ENCODE measurements at regions not wholly inside any gene's neighbourhood (a gene's known extent, or its start where the extent isn't known, plus 50 kb on each side); places are given as distances from the start of the nearest gene placed in this dataset.

DNA sequence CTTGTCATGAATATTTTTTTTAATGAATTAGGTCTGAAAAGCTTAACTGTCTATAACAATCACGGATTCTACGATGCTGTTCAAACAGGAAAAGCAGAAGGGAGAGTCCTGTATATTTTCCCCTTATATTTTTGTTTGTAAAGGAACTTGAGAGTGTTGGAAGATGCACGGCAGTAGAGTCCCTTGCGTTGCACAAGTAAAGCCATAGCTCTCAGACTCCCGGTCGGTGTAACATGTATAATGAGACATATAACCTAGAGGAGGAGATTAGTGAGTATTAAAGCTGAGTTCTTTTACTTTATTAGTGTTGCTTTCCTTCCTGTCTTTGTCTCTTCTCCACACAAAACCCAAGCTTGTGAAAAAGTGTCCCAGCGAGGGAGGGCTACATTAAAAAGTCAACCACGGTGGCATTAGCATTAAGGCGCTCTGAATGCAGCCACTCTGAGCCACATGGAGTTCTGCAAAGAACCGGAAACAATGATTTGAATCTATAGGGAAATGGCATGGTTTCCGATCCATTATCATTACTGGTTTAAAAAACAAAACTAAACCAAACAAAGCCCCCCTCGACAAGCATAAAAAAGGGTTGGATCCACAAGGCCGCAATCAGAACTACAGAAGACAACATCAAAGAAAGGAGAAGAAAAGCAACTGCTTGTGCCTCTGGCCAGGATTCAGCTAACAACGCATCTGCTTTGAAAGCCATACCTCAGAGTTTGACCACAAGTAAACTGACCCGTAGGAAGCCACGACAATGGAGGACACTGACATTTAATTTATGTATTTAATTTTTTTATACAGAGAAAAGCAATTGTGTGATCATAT, 356.8 kb downstream of the LMO4 start:
- DNase-seq: no peak

DNA sequence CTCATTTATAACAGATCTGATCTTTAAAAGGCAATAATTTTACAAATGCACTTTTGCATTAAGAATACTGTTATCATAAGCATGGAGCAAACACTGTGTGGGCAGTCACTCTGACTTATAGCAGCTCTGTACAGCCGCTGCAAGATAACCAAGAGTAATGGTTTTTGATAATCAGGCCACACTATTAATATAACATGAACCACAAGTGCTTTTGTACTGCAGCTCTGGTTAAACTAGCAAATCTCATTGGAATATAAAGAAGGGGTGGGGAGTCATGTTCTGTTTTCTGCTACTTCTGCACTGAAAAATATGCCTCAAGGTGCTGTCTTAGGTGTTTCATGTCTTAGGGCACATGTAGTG, 357.4 kb downstream of the LMO4 start:
- no peak for DNase-seq

DNA sequence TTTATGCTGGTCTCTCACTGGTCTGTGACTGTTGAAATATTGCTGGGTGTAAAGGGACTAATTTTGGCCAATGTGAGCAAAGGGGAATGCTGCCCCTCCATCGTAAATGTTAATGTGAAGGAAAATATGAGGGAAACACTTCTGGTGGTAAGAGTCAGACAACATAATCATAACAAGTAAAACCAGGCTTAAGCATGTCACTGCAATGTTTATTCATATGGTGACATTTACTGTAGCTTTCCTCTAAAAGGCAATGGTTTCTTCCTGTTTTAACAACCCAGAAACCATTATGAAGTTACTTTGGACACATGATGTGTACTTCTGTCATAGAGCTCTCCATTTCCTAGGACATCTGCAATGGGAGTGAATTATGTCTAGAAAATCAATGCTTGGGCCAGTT, 358.0 kb downstream of the LMO4 start:
- DNase-seq: no peak

DNA sequence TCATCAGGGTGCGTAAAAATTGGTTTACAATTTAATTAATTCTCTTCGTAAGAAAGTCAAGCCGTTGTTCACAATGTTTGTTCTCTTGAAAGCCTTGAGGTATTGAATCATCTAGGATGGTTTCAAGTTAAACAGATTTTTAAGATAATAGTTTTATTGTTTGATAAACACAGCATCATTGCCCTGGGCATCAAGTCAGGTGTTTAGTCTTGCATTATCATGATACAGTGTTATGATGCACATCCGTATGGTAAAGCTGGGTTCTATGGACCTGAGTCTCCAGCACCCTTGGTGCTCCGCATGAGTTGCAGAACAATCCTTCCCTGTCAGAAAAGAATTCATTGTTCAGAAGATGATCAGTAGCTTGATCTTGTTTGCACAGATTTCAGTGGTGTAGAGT, 359.5 kb downstream of the LMO4 start:
- no peak for DNase-seq

DNA sequence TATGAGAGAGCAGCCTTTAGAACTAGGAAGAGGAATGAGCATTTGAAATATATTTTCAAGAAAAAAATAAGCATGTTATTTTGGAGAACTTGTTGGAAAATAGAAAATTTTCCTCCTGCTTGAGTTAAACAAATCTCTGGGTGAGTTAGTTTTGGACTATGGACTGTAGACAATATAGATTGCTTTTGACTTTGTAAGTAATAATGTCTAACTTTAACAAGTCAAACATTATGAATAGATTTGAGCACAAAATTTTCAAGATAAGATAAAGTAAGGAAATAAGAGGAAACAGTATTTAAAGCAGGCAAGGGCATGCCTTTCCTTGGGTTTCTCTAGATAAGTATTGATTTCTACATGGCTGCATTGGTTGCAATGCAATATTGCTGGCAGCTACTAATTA, 360.8 kb downstream of the LMO4 start:
- DNase-seq: no peak

DNA sequence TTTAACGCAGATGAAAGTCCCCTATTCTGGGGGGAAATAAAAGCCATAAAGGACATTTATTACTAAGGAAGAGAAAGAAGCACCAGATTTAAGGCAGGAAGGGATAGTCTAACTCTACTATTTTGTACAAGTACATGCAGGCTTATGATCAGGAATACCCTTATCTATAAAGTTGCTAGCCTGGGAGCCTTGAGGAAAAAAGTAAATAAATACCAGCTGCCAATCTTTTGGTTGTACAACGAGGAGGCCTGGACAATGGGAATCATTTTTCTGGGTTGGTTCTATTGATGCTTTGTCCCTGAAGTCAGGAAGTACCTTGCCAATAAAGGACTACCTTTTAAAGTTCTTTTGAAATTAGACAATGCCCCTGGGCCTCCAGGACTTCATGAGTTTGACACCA, 367.8 kb downstream of the LMO4 start:
- DNase-seq: no peak

DNA sequence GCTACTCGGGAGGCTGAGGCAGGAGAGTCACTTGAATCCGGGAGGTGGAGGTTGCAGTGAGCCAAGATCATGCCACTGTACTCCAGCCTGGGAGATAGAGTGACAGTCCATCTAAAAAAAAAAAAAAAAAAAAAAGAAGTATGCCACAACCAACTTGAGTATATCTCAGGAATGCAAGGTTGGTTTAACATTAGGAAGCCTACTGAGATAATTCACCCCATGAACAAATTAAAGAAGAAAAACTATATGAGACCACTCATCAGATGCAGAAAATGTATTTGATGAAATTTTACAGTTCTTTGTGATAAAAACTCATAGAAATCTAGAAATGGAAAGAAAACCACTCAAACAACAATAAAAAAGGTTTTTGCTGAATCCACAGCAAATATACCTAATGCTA, 373.8 kb downstream of the LMO4 start:
- no peak for DNase-seq

DNA sequence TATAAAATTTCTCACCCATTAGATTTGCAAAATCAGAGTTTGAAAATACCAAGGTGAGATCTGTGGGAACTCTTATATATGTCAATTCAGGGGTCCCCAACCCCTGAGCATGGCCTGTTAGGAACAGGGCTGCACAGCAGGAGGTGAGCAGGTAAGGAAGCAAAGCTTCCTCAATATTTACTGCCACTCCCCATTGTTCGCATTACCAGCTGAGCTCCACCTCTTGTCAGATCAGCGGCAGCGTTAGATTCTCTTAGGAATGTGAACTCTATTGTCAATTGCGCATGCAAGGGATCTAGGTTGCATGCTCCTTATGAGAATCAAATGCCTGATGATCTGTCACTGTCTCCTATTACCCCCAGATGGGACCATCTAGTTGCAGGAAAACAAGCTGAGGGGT, 376.6 kb downstream of the LMO4 start:
- DNase-seq: no peak

DNA sequence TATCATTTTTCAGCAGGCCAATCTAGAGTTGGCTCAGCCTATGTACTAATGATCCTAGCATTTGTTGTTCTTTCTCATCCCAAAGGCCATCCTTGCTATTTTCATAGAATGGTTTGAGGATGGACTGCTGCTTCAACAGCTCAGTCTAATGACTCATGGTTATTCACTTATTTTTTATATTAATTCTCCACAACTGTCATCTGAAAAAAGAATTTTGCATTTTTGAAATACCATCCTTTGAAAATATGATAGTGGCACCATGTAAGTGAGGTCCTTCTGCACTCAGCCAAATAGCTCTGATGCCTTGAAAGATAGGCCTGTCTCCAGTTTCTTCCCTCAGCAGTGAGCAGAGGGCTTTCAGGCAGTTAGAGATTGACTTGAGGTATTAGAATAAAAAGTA, 377.5 kb downstream of the LMO4 start:
- DNase-seq: no peak

DNA sequence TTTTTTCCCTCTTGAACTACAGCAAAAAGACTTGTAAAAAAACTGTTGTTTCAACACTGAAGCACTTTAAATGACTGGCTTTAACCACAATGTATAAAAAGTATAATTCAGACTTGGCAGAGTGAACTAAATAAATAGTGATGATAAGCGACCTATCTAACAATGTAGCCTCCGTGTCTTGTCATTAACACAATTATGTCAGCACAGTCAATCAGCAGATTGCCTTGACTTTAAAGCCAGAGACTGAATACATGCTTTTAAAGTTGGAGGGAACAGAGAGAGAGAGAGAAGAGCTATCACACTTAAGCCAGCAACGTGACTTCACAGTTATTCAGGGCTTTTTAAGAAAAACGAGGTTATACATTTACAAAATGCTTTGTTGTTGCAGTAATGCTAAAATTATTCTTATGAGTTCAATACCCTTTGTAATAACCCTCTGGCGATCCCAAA, 378.1 kb downstream of the LMO4 start:
- no peak for DNase-seq

DNA sequence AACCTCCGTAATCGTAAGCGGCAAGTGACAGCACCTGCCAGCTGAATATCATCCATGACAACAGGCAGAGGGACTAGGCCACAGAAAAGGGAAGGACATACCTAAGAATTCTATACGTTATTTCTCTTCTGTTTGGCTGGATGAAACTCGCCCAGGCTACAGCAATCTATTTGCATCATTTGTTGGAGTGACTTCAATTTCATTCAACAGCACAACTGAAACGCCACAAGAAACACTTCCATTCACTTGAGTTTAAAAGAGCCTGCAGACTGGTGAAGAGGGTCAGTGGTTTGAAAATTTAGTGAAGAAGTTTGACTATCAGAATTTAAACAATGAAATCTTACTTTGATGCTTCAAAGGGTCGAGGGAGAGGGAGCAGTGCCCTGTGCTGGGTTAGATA, 378.7 kb downstream of the LMO4 start:
- no peak for DNase-seq

DNA sequence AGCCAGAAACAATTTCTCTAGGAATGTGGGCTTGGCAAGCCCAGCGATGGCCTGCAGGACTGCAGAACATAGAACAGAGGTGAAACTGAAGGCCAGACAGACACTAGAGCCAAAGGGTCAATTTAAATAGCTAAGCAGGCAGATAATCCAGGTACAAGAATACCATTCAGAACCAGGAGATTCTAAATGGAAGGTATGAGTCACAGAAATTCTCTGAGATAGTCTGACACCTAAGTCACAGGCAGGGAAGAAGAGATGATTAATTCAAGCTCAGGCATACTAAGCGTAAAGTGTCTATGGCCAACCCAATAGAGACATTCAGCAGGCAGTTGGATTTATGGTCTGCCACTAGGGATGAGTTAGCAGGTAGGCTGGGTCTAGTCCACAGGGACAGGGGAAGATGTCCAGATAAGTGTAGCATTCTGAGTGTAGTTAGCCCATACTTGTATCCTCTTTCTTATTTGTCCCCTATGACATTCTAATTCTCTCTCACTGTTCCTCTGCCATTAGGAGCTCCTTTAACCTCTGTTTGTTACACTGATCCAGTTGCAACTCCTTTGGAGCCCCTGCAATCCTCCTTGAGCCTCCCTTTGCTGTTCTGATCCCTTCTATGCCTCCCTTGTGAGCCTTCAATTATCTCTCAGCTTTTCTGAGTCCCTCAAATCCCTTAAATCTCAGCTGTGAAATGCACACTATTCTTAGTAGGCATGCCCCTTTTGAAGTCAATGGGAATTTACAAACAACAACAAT, 383.8 kb downstream of the LMO4 start:
- DNase-seq: no peak

DNA sequence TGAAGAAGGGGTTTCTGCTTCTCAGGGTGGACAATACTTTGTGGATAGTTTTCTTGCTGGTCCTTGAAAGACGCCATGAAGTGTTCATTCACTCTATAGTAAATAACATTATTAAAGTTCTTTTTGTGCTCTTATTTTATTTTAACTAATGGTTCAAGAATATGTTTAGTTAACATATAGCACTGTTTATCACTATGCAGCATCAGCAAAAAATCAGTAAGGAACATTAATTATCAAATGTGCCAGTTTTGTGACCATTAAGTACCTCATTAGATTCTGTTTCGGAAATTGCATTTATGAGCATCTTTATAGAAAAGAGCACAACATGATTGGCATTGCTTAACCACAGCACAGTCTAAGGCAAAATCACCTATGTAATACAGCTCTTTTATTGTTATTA, 385.6 kb downstream of the LMO4 start:
- DNase-seq: no peak

DNA sequence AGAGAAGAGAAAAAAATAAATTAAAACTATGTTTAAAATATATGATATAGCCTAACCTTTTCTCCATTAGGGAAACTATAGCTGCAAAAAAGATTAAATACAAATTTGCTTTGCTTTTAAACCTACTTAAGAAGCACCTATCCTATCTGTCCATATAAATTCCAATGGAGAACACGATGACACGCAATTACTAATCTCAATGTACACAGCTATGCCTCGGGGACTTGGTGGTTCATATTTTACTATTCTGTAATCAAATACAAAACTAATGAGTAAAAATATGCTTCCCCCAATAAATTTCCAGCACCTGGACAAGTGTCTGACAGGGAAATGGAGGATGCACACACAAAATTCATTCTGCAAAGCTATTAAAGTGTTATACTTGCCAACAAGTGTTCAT, 386.4 kb downstream of the LMO4 start:
- DNase-seq: no peak

DNA sequence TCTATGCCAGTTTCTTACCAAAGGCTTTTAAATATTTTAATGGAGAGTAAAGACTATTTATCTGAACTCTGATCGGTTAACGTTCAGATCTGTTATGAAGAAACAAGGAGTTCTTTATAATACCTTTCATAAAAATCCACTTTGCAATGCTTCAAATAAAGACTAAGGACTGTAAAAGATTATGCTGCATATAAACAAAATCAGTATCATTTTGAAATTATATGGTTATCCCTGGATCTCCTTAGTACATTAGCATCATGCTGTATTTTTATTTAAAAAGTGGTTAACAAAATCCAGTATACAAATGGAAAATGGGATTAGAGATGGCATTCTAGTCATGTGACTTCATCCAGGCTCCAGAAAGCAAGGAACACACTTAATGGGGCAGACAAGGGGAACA, 386.8 kb downstream of the LMO4 start:
- DNase-seq: no peak

DNA sequence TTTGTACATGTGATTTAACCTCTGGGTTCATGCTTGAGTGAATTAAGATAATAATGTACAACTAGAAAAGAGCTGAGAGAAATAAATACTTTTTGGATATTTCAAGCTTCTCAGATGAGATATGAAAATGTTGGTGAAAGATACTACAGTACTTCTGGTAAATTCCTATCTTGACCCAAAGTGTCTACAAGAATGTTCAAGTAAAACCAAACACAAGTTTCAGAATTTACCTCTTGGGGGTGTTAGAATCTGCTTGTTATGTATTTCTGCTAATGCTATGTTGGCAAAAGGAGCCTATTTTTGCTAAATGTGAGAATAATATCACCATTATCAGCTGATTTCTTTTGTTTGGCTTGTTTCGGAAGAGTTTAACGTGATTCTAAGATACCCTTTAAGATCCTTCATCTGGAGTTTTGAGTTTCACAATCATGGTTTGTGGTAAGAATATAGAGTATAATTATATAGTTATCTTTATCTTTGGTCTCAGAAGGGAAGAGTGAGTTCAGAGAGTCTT, 388.5 kb downstream of the LMO4 start:
- no peak for DNase-seq

DNA sequence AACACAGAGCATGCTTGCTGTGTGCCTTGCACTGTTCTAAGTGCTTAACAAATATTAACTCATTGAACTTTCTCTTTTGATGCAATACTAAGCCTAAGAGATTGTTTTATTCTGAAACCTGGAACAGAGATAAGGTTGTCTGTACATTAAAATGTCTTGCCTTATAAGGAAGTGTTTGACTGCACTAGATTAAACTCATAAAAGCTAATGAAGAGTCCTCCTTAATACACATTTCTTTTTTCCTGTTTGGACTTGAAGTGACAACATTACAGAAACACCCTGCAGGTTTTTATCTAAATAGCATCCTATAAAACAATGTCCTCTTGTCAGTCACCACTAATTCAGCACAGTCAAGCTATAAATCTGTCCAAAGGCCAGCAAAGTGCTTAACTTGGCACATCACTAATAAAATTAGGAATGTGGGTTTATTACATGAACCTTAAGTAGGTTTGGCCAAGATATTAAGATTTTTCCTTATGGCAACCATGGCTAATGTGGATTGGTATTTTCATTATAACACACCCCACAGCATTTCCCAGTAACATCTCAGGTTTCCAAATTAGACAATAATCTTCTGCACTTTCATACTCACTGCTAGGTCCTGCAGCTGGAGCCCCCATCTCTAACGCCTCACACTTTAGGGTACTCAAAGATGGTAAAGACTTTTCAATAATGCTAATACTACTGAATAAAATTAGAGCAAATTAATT, 389.7 kb downstream of the LMO4 start:
- DNase-seq: no peak

DNA sequence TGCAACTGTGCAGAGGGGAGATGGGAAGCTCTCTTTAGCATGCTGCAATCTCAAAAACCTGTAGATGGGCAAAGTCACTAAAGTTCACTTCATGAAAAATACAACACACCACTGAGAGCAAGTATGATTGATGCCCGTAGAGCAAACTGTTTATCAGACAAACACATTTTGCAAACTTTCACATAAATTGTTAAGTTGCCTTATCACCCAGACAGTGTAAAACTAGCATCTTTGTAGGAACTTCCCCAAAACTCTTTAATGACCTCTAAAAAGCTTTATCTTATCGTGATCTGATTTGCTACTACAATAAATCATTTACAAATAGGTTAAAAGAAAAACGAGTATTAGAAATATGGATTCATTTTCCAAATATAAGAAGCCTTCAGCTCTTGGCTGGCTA, 391.0 kb downstream of the LMO4 start:
- DNase-seq: no peak

DNA sequence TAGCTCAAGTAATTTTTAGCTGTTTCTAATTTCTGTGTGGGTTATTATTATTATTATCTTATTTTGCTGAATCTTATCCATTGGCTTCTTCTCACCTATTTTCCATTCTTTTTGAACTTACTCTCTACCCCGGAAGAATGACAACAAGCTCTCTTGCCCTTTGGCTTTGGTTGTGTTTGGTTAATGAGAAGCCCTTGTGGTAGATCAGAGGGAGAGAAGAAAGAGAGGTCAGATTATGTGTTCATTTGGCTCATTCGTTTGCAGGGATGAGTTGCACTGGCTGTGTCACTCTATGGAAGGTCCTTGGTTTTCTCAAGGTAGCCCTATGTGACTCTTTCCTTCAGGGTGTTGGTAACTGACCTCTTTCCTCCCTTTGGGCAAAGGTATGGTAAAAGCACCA, 391.9 kb downstream of the LMO4 start:
- DNase-seq: no peak

DNA sequence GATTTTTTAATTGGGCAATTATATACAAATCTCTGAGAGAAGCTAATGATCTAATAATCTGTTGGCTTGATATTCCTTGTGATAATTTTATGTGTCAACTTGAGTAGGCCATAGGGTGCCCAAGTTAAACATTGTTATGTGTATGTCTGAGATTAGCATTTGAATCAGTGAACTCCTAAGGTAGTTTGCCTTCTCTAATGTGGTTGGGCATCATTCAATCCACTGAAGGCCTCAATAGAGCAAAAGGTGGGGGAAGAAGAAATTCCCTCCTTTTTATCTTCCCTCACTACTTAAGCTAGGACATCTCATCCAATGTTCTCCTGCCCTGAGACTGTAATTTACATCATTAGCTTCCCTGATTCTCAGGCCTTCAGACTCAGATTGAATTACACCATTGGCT, 394.5 kb downstream of the LMO4 start:
- no peak for DNase-seq

DNA sequence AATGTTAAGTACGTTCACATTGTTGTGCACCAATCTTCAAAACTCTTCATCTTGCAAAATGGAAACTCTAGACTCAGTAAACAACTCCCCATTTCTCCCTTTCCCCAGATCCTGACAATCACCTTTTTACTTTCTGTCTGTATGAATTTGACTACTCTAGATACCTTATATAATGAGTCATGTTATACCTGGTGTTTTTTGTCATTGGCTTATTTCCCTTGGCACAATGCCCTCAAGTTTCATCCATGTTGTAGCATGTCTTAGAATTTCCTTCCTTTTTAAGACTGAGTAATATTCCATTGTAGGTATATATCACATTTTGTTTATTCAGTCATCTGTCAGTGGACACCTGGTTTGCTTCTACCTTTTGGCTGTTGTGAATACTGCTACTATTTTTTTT, 399.5 kb downstream of the LMO4 start:
- DNase-seq: no peak

DNA sequence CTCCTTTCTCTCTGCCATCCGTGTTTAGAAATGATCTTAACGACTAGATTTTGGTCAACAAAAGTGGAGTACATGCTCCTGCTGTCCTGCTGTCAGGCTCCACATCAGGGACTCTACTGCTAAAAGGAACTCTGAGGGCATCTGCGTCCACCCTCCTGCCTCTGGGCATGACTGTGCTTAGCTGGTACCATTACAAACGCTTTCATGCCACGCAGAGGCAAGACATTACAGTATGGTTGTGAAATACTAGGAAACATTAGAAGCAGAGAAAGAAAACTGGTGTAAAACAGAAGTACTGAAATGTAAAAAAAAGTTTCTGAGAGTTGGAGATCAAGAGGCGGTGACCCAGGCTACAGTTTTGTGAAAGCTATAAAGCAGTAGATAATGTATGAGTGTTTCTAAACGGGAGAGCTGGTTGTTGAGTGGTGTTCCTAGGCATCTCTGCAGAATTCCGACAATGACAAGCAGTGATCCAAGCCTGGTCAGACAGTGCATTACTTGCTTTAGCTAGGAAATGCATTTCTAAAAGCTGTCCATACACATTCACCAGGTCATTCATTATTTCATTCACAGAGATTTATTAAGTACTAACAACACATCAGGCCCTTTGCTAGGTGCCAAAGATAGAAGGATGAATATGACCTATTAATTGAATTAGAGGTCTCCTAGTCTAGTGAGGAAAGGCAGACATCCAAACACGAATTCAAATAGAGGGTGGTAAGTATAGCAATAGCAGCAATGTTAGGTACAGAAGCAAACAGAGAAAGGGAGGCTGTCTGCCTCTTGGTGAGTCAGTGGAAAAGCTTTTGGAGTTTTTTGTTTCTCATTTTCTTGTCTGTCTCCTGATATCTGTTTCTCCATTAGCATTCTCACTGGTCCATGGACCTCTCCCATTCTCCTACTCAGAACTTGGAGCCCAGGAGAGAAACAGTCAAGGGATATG, 401.9 kb downstream of the LMO4 start:
- DNase-seq: no peak

DNA sequence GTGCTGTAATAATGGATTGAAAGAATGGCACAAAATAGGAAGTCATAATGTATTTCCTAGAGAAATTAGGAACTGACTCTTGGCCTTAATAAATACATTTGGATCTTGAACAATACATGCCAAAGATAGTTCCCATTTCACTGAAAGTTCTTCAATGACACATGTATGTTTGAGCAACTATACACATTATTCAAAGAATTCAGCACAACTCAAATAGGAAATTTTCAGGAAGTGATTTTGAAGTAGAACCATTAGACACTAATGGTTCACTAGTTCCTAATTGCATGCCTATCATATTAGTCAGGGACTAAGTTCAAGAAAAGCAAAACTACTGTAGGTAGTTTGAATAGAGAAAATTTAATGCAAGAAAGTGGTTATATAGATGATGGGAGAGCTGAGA, 404.7 kb downstream of the LMO4 start:
- no peak for DNase-seq

All from stimulated activated naive CD4-positive, alpha-beta T cell treated with Interleukin-2 at 50 U/mL for 16 hours (primary cell).